G401.6 (cell line): ENCODE measurements at regions not wholly inside any gene's neighbourhood (a gene's known extent, or its start where the extent isn't known, plus 50 kb on each side); places are given as distances from the start of the nearest gene placed in this dataset.
"Not testable (repeated sequence)": the region's sequence is repeated elsewhere in the genome, so short reads cannot be mapped to it uniquely, and the experiment has no call there.

Experiments
- FAIRE-seq: peaks from 2 replicates; lab custom pipeline; 2012; peaks lifted over from hg19 to GRCh38; lab: Jason Lieb, UNC

DNA sequence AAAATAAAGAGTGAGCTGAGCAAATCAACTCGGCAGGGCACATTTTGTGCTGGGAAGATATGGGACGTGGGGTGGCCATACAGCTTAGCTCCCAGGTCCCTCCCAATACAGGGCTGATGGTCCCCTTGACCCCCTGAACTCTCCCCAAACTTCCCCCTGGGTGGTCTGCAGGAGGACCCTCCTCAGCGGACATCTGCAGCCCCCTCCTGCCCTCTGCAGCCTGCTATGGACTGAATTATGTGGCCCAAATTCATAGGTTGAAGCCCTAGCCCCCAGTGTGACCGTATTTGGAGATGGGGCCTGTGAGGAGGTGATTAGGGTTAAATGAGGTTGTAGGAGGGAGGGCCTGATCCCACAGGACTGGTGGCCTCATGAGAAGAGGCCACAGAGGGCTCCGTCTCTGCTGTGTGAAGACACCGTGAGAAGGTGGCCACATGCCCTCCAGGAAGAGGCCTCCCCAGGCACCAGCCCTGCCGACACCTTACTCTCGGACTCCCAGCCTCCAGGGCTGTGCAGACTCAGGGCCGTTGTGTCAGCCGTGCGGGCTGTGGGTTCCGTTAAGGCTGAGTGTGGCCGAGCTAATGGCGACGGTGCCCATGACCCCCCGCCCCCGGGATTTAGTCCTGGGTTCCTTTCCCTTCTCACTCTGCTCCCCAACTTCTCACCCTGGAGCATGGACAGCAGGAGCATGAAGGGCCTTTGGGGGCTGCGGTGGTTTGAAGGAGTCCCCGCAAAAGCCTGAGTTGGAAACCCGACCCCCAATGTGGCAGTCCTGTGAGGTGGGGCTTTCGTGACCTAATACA lies 1042.8 kb downstream of the BRD1 start:
- FAIRE-seq: no peak

DNA sequence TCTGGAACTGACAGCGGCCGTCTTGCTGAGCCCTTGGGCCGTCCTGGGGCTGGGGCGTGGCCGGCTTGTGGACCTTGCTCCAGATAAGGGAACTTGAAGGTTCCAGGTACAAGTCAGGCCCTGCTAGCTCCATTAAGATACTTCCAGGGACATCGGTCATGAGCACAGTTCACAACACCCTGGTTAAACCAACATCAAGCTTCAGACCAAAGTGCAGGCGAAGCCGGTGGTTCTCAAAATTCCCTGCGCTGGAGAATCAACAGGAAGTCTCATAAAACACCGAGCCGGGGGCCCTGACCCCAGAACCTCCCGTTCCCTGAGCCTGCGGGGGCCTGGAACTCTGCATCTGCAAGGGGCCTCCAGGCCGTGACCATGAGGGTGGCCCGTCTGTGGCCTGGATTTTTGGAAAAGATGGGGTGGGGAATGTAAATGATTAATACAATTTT lies 1043.8 kb downstream of the BRD1 start:
- FAIRE-seq: no peak

- FAIRE-seq: no peak
These were observed 1044.7 kb downstream of the BRD1 start for GRCh38 chr22:48782811-48783511.

DNA sequence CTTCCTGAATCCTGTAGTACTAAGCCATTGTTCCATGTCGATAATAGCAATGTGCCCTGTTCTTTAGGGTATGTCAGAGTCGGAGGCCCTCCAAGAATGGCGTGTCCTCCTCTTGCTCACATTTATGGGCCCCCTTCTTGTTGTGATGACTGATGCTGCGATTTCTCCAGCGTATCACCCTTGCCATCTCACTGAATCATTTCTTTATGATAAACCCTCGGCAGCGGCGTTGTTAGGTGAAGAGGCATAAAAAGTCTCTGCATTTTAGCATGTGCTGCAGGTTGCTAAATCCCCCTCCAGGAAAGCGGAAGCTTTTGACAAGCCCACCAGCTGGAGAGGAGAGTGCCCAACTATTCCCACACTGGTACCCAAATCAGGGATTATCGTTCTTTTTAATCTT lies 1045.3 kb downstream of the BRD1 start:
- FAIRE-seq: no peak

GRCh38 chr22:48781868-48782267 lies 1045.8 kb downstream of the BRD1 start:
- no peak for FAIRE-seq

DNA sequence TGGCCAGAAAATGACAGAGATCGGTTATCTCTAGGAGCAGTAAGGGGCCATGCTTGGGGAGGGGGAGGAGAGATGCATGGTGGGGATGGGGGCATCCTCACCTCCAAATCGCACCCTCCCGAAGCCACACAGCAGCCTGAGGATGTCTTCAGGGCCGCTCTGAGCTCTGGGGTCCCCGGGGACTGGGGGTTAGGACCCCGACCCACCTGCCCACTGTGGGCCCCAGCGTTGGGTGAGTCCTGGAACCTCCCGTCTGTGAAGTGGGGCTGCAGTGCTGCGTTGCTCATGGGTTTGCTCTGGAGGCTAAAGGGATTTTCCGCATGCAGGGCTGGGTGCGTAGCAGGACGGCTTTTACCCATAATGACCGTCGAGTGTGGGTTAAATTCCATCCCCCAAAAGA lies 1046.3 kb downstream of the BRD1 start:
- FAIRE-seq: no peak

DNA sequence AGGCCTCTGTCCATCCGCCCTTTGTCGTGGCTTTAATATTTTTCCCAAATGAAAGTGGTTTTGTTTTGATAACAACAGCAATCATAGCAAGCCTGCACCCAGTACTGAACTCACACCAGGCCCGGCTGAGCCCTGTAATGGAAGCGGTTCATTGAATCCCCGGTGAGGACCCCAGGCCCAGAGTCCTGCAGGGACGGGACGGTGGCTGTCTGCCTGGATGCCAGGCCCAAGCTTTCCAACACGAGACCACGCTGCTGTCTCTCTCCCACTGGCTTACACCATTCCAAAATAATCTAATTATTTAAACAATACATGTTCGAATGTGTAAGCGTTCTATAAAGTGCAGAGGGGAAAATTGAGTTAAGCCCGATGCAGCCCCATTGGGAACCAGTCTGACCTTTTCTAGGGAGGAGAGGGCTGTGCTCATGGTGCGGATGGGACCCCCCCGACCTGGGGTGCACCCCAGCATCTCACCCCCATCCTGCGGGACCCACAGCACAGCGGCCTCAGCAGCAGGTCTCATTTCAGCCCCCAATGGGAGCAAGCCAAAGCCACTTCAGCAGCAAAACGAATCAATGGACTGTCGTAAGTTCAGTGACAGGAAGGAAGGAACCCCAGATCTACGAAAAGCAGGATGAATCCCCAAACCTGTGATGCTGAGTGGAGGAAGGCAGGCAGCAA lies 1046.9 kb downstream of the BRD1 start:
- no peak for FAIRE-seq

GRCh38 chr22:48779661-48780596 lies 1047.7 kb downstream of the BRD1 start:
- FAIRE-seq: no peak

- no peak for FAIRE-seq
These were observed 1048.4 kb downstream of the BRD1 start for GRCh38 chr22:48779211-48779643.

GRCh38 chr22:48778308-48779195 lies 1049.1 kb downstream of the BRD1 start:
- FAIRE-seq: no peak

GRCh38 chr22:48772286-48772907 lies 1055.3 kb downstream of the BRD1 start:
- FAIRE-seq: no peak

GRCh38 chr22:48765595-48765994 lies 1062.1 kb downstream of the BRD1 start:
- no peak for FAIRE-seq

GRCh38 chr22:48761546-48761945 lies 1066.1 kb downstream of the BRD1 start:
- no peak for FAIRE-seq

- FAIRE-seq: no peak
These were observed 1066.9 kb downstream of the BRD1 start for GRCh38 chr22:48760481-48761390.

GRCh38 chr22:48758881-48759875 lies 1068.5 kb downstream of the BRD1 start:
- no peak for FAIRE-seq

DNA sequence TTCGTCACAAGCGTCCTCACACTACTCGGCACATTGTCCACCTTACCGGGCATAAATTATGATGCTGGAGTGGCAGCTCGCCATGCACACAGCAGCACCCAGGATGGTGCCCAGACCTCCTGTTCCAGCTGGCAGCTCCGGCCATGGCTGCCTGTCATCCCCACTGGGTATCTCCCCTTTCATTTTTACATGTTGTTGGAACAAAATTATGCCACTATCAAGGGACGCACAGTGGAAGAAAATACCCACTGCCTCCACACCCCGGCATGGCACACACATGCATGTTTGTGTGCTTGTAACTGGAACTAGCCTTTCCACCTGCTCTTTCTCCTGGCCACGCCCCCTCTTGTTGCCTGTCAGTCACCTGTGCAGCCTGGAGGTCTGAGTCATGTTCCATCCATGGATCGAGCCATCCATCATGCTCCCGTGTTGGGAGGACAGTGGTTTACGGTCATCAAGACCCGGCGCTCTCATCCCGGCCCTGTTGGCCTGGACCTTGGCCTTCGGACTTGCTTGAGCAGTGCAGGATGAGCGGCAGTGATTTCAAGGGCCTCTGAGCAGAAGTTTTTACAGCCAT lies 1069.6 kb downstream of the BRD1 start:
- no peak for FAIRE-seq

GRCh38 chr22:48757581-48757980 lies 1070.1 kb downstream of the BRD1 start:
- no peak for FAIRE-seq

GRCh38 chr22:48757135-48757534 lies 1070.5 kb downstream of the BRD1 start:
- FAIRE-seq: not testable (repeated sequence)
